ENCODE measurements at regions not wholly inside any gene's neighbourhood (a gene's known extent, or its start where the extent isn't known, plus 50 kb on each side); places are given as distances from the start of the nearest gene placed in this dataset.

- Histone ChIP-seq H2BK12ac (ENCODE audit: insufficient read length, low read depth, low read length) (no peak overlapping the region), H3K79me2 (ENCODE audit: insufficient read depth, low read length) (no peaks in the 10 kb centered on the region), H3K18ac (ENCODE audit: insufficient read length, low read depth, low read length) (no peak overlapping the region), H3T11ph (ENCODE audit: low read length) (no peak overlapping the region), H3K27ac (ENCODE audit: insufficient read length, low read depth, low read length) (no peak overlapping the region), H3K4ac (ENCODE audit: low read depth, low read length) (no peak overlapping the region), H3K23me2 (ENCODE audit: insufficient read length, low read depth, low read length, poor library complexity, severe bottlenecking) (no peaks in the 10 kb centered on the region), H4K91ac (ENCODE audit: insufficient read length, low read depth, low read length) (no peak overlapping the region), H3K79me1 (ENCODE audit: insufficient read depth, low read depth, low read length, poor library complexity, severe bottlenecking) (no peaks in the 10 kb centered on the region), H3K4me2 (ENCODE audit: insufficient read depth, insufficient read length, low read length) (no peak overlapping the region), H2BK20ac (ENCODE audit: low read depth, low read length, poor library complexity, severe bottlenecking) (no peak overlapping the region), H3K23ac (ENCODE audit: insufficient read length, low read depth, low read length) (no peak overlapping the region), H3K4me1 (ENCODE audit: insufficient read depth, low read length) (no peaks in the 10 kb centered on the region), H2BK15ac (ENCODE audit: low read depth, low read length) (no peak overlapping the region), H3K9me3 (ENCODE audit: control insufficient read depth, low read depth, low read length) (peaks cover 10% of the 10 kb centered on the region), H4K20me1 (ENCODE audit: control insufficient read depth, insufficient read depth, insufficient read length) (no peaks in the 10 kb centered on the region), H3K14ac (ENCODE audit: insufficient read depth, low read length) (no peak overlapping the region), H4K5ac (ENCODE audit: insufficient read length, low read depth, low read length) (no peak overlapping the region), H2AK5ac (ENCODE audit: insufficient read length, low read length) (no peak overlapping the region), H2BK120ac (ENCODE audit: low read depth, low read length, poor library complexity, severe bottlenecking) (no peak overlapping the region), H4K8ac (replicated peaks; ENCODE audit: insufficient read length, low read depth, low read length) (no peak overlapping the region), H3K56ac (ENCODE audit: insufficient read length, low read depth, low read length) (no peak overlapping the region), H3K9ac (ENCODE audit: extremely low read depth, insufficient read length, low read length) (no peak overlapping the region), H2BK5ac (ENCODE audit: insufficient read length, low read length) (no peak overlapping the region), H3K27me3 (ENCODE audit: insufficient read depth, low read length) (no peaks in the 10 kb centered on the region), H2AFZ (ENCODE audit: low read length) (no peak overlapping the region)
- peaks cover 26 to 30% of the 10 kb centered on the region in 2 experiments for H3K9me3 Mint-ChIP-seq
- no peak for TF ChIP-seq CTCF (conservative IDR thresholded peaks at IDR 0.05)
- H3K27me3 Mint-ChIP-seq (ENCODE audit: low read depth) = no peaks in the 10 kb centered on the region; the same call in 1 of the 2 replicates
- no peak overlapping the region for H3K27ac Mint-ChIP-seq
- H3K4me1 Mint-ChIP-seq = no peaks in the 10 kb centered on the region
- H3K4me3 Mint-ChIP-seq = no peak overlapping the region
- DNase-seq = no peak
- H3K36me3 Mint-ChIP-seq (ENCODE audit: insufficient read depth in 1 of 3, low read depth in 3 of 3) = peaks cover 13 to 18% (median 17%) of the 10 kb centered on the region in 3 experiments
Observed at GRCh38 chrX:108892501-108892900, 156.1 kb upstream of the IRS4 start.
